HEK293T (cell line): ENCODE measurements at regions not wholly inside any gene's neighbourhood (a gene's known extent, or its start where the extent isn't known, plus 50 kb on each side); places are given as distances from the start of the nearest gene placed in this dataset.

Experiments used
- BHLHE40 ChIP-seq: fragments of 450-650 bp; IDR thresholded peaks from 2 replicates; pipeline ENCODE4 v1.6.1; 2016; ENCODE audit warnings: mild to moderate bottlenecking, moderate library complexity, borderline replicate concordance
- ELF4 ChIP-seq: fragments of 450-650 bp; IDR thresholded peaks from 2 replicates; pipeline ENCODE4 v1.6.1; 2017; ENCODE audit warnings: antibody characterized with exemption
- FOXA1 ChIP-seq: fragments of 450-650 bp; IDR thresholded peaks from 2 replicates; pipeline ENCODE4 v1.6.1; 2016; ENCODE audit warnings: mild to moderate bottlenecking
- FOXK2 ChIP-seq: fragments of 450-650 bp; IDR thresholded peaks from 2 replicates; pipeline ENCODE4 v1.6.1; 2016; ENCODE audit warnings: mild to moderate bottlenecking
- FOXM1 ChIP-seq: fragments of 450-650 bp; IDR thresholded peaks from 2 replicates; pipeline ENCODE4 v1.6.1; 2017; ENCODE audit warnings: mild to moderate bottlenecking, borderline replicate concordance
- HDGF ChIP-seq: fragments of 450-650 bp; IDR thresholded peaks from 2 replicates; pipeline ENCODE4 v1.6.1; 2017; ENCODE audit warnings: antibody characterized with exemption, borderline replicate concordance
- LEF1 ChIP-seq: fragments of 450-650 bp; IDR thresholded peaks from 2 replicates; pipeline ENCODE4 v1.6.1; 2017; ENCODE audit warnings: mild to moderate bottlenecking, borderline replicate concordance
- NFRKB ChIP-seq: fragments of 450-650 bp; IDR thresholded peaks from 2 replicates; pipeline ENCODE4 v1.6.1; 2016; ENCODE audit warnings: mild to moderate bottlenecking, moderate library complexity
- SP1 ChIP-seq: fragments of 450-650 bp; IDR thresholded peaks from 2 replicates; pipeline ENCODE4 v1.6.1; 2017
- ZNF384 ChIP-seq: fragments of 450-650 bp; IDR thresholded peaks from 2 replicates; pipeline ENCODE4 v1.6.1; 2016
- TF ChIP-seq, protein P1 (sequence below): fragments of 450-650 bp; IDR thresholded peaks from 2 replicates; pipeline ENCODE4 v1.6.1; 2016

DNA sequence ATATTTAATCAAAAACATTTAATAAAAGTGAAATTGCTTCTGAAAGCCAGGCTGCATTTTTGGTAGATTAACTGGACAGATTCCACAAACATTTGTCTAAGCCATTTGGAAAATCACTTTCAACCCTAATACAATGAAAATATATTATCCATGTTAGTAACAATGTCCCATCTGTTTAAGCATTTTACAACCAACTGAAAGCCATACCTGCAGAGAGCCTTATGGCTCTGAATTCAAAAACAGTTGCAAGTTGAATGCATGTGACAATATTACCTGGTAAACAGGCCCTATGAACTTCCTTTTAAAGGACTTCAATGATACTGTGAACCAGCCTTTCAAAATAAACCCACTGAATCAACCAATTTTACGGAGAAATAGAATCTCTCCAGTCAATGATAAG is 468.1 kb downstream of the BTG1 start:
- TF ChIP-seq LEF1 (no peak), SP1 (no peak), FOXM1 (no peak), BHLHE40 (no peak), FOXK2 (no peak), HDGF (no peak), ZNF384 (no peak), ELF4 (no peak), FOXA1 (no peak), NFRKB (no peak)
- TF ChIP-seq, protein P1, sequence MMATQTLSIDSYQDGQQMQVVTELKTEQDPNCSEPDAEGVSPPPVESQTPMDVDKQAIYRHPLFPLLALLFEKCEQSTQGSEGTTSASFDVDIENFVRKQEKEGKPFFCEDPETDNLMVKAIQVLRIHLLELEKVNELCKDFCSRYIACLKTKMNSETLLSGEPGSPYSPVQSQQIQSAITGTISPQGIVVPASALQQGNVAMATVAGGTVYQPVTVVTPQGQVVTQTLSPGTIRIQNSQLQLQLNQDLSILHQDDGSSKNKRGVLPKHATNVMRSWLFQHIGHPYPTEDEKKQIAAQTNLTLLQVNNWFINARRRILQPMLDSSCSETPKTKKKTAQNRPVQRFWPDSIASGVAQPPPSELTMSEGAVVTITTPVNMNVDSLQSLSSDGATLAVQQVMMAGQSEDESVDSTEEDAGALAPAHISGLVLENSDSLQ: no peak
